ENCODE measurements at regions not wholly inside any gene's neighbourhood (a gene's known extent, or its start where the extent isn't known, plus 50 kb on each side); places are given as distances from the start of the nearest gene placed in this dataset.
A peak's percentile ranks its signal among the peaks of the same experiment; 100 is the strongest.

GRCh38 chr4:115780268-115780667 is 666.8 kb upstream of the NDST4 start:
- no peak overlapping the region for H3K4me2 ChIP-seq (ENCODE audit: insufficient read depth, insufficient read length, low read length)
- no peak overlapping the region for H4K91ac ChIP-seq (ENCODE audit: insufficient read length, low read depth, low read length)
- peak; percentile 33; the same call in 2 of the 3 replicates for TF ChIP-seq CTCF (conservative IDR thresholded peaks at IDR 0.05)
- no peak overlapping the region for H2BK12ac ChIP-seq (ENCODE audit: insufficient read length, low read depth, low read length)
- no peak overlapping the region for H3K18ac ChIP-seq (ENCODE audit: insufficient read length, low read depth, low read length)
- H3K4me1 ChIP-seq (ENCODE audit: insufficient read depth, low read length): no peaks in the 10 kb centered on the region
- no peaks in the 10 kb centered on the region for H3K27me3 Mint-ChIP-seq (ENCODE audit: low read depth)
- H2BK15ac ChIP-seq (ENCODE audit: low read depth, low read length): no peak overlapping the region
- H3K23me2 ChIP-seq (ENCODE audit: insufficient read length, low read depth, low read length, poor library complexity, severe bottlenecking): no peaks in the 10 kb centered on the region
- H3T11ph ChIP-seq (ENCODE audit: low read length): no peak overlapping the region
- H3K79me2 ChIP-seq (ENCODE audit: insufficient read depth, low read length): no peaks in the 10 kb centered on the region
- no peak overlapping the region for H3K14ac ChIP-seq (ENCODE audit: insufficient read depth, low read length)
- no CpG with 5 or more reads among the region's 4 CpGs for WGBS (ENCODE audit: extremely low coverage, insufficient read length, low lambda C conversion rate)
- no peaks in the 10 kb centered on the region for H3K79me1 ChIP-seq (ENCODE audit: insufficient read depth, low read depth, low read length, poor library complexity, severe bottlenecking)
- no peak overlapping the region for H2BK5ac ChIP-seq (ENCODE audit: insufficient read length, low read length)
- no peak overlapping the region for H3K56ac ChIP-seq (ENCODE audit: insufficient read length, low read depth, low read length)
- H4K20me1 ChIP-seq (ENCODE audit: control insufficient read depth, insufficient read depth, insufficient read length): no peaks in the 10 kb centered on the region
- no peak overlapping the region for H3K27ac Mint-ChIP-seq
- no peak for DNase-seq
- H2AFZ ChIP-seq (ENCODE audit: low read length): no peak overlapping the region
- no peaks in the 10 kb centered on the region for H3K36me3 Mint-ChIP-seq (ENCODE audit: insufficient read depth in 1 of 3, low read depth in 3 of 3)
- no peak overlapping the region for H4K8ac ChIP-seq (replicated peaks; ENCODE audit: insufficient read length, low read depth, low read length)
- H3K4ac ChIP-seq (ENCODE audit: low read depth, low read length): no peak overlapping the region
- H3K27me3 ChIP-seq (ENCODE audit: insufficient read depth, low read length): no peaks in the 10 kb centered on the region
- H2BK120ac ChIP-seq (ENCODE audit: low read depth, low read length, poor library complexity, severe bottlenecking): no peak overlapping the region
- no peak overlapping the region for H3K23ac ChIP-seq (ENCODE audit: insufficient read length, low read depth, low read length)
- no peaks in the 10 kb centered on the region; a peak in 1 of 5 replicates for H3K9me3 Mint-ChIP-seq
- peaks cover 2 to 7% of the 10 kb centered on the region in 2 experiments; a peak in 3 of 4 replicates for H3K4me1 Mint-ChIP-seq
- H3K4me3 Mint-ChIP-seq: no peak overlapping the region
- no peak overlapping the region for H3K9ac ChIP-seq (ENCODE audit: extremely low read depth, insufficient read length, low read length)
- no peaks in the 10 kb centered on the region for H3K9me3 ChIP-seq (ENCODE audit: control insufficient read depth, low read depth, low read length)
- H3K27ac ChIP-seq (ENCODE audit: insufficient read length, low read depth, low read length): no peak overlapping the region
- H2BK20ac ChIP-seq (ENCODE audit: low read depth, low read length, poor library complexity, severe bottlenecking): no peak overlapping the region
- no peak overlapping the region for H4K5ac ChIP-seq (ENCODE audit: insufficient read length, low read depth, low read length)
- no peak overlapping the region for H2AK5ac ChIP-seq (ENCODE audit: insufficient read length, low read length)
